GM04504 (cell line): ENCODE measurements at regions not wholly inside any gene's neighbourhood (a gene's known extent, or its start where the extent isn't known, plus 50 kb on each side); places are given as distances from the start of the nearest gene placed in this dataset.

Source experiments
- DNase-seq: peaks from one replicate; pipeline ENCODE4 v3.0.0-alpha.2; 2012; ENCODE audit warnings: low read depth

DNA sequence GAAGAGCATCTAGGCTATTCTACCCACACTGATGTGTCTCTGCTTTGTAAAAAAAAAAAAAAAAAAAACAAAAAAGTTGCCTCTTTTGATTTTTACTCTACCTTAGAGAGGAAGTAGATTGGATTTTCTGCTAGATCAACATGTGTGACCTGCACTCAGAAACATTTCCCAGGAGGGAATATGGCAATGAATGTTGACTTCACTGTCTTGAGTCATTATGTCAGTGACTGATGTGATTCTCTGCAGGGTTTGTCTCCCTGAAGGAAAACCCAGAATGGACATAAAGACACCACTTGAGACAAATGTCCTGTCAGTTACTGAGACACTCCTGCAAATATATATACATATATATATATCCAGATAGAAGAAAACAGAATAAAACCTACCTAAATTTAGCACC, 370.3 kb downstream of the BMPER start:
- DNase-seq = no peak

DNA sequence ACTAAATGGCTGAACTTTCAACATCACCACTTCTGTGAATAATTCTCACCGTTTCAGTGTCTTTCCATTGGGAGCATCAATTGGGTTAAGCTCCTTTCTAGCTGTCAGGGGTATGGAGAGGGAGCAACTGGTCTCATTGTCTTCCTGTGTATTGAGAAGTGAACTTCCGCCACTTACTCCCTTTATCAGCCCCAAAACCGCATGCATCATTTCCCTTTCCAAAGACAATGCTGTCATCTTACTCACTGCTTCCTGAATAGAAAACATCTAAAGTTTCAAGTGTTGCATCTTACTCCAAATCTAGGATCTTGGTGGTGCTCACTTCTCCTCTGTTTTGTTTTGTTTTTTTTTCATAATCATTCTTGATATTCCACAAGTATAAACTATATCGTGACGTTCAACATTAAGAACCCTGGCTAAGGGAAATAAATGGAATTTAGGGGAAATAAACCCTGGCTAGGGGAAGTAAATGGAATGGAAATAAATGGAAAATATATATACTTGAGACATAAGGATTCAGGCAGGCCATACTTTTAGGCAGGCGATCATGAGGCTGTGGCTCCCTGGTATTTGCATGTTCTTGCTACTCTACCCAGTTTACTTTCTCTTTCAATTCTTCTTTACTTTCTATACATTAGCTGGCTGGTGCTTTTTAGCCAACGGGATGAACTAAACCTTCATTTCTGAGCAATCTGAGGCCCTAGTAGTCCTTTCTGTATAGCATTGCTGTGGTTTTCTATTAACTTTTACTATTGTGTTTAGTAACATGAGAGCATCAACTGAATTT, 371.9 kb downstream of the BMPER start:
- no peak for DNase-seq

DNA sequence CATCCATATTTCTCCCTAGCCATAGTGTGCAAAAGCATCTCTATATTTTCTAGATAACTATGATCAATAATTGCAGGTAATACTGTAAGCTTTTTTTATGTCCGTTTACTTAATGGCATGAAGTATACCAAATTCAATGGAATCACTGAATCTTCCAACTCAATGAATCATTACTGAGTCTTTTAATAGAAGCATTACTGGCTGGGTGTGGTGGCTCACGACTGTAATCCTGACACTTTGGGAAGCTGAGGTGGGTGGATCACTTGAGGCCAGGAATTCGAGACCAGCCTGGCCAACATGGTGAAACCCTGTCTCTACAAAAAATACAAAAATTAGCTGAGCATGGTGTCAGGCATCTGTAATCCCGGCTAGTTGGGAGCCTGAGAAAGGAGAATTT, 372.5 kb downstream of the BMPER start:
- no peak for DNase-seq

DNA sequence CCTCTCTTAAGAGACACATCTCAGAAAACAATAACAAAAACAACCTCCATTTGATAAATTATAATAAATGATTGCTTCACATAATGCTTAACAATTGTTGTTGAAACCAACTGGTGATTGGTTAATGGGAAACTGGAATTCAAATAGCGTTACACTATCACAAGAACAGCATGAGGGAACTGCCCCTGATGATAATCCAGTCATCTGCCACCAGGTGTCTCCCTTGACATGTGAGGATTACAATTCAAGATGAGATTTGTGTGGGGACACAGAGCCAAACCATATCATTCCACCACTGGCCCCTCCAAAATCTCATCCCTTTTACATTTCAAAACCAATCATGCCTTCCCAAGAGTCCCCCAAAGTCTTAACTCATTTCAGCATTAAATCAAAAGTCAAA, 375.9 kb downstream of the BMPER start:
- no peak for DNase-seq

DNA sequence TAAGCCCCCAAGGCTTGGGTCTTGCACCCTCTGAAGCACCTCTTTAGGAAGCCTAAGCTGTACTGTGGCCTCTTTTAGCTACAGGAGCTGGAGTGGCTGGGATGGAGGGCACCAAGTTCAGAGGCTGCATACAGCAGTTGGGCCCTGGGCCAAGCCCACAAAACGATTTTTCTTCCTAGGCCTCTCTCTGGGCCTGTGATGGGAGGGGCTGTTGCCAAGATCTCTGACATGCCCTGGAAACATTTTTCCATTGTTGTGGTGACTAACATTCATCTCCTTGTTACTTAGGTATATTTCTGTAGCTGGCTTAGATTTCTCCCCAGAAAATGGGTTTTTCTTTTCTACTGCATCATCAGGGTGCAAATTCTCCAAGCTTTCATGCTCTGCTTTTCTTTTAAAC, 375.7 kb upstream of the NPSR1 start:
- no peak for DNase-seq

DNA sequence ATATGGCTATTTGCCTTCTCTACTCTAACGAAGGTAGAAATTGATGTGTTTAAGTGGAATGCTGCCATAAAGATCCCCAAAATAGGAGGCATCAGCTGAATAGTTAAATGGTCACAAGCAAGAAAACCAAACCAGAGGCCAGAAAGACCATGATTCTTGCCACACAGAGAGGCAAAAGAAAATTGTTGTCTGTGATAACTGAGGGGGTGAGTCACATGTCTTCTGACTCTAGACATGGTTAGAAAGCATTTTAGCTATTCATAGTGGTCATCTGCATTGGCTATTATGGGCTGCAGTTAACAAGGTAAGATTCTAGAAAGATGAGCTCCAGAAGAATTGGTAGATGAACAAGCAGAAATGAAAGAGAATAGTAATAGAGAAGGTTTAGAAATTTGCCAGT, 361.4 kb upstream of the NPSR1 start:
- DNase-seq = peak; percentile 22

DNA sequence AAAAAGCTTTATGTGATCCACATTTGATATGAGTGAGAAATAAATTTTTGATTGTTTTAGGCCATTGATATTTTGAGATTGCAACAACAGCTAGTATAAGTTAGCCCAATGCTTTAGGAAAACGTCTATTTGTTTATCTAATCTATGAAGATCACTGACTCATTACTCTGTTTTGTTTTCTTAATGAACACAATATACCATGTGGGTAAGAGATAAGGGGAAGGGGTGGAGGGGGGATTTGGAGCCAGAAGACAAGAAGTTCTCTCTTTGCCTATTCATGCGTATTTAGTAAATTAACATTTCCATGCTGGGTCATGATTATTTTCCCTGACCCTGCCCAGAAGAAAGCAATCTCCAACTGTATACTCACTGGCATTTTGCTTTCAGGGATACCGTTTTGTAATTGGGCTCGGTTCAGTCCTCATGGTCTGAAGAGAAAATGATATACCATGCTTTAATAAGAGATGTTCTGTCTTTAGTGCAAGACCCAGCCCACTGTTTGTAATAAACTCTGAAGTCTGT, 359.5 kb upstream of the NPSR1 start:
- DNase-seq = no peak

DNA sequence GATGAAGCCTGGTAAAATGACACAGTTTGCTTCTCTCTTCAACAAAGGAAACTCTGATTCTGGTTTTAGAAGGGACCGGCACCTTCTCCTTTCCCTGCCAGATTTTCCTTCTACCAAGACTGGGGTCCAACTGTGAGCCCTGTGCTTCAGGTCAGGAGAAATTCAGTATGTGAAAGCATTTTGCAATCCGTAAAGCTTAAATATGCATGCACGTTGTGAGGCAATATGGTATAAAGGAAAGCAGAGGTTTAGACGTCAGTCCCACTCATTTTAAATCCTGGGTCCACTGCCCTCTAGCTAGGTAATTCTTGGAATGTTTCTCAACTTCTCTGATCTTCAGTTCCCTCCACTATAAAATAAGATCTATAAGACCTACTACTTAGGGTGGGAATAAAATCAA, 359.0 kb upstream of the NPSR1 start:
- DNase-seq = no peak

DNA sequence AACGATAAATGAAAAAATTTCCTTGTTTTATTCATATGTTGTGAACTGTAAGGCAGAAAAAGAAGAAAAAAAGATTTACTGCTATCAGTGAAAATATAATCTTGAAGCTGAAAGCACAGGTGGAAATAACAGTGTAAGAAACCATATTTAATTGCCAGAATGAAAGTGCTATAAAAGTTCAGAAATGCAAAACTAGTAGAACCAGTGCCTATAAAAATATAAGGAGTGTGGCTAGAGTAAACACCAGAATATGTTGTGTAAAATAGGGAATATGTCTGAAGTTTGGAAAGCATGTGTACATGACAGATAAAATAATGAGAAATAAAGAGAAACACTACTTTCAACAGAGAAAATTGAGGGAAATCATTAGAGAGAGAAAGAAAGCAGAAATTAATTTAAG, 350.5 kb upstream of the NPSR1 start:
- no peak for DNase-seq

DNA sequence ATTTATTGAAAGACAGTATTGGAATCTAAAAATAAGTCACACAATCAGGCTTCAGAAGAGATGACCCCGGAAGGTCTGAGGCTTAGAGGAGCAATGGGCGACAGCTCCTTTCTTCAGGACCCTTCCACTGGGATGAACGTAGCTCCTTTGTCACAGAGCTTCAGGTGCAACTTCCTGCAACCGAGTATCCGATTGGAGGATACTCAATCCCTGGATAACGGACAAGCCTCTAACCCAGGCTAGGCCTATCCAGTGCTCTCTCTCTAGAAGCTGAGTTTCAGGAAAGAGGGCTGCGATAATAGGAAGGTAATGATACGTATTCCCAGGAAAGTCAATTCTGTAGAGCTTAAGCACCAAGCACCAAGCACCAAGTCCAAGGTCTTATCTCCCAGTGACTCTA, 349.4 kb upstream of the NPSR1 start:
- DNase-seq = no peak

DNA sequence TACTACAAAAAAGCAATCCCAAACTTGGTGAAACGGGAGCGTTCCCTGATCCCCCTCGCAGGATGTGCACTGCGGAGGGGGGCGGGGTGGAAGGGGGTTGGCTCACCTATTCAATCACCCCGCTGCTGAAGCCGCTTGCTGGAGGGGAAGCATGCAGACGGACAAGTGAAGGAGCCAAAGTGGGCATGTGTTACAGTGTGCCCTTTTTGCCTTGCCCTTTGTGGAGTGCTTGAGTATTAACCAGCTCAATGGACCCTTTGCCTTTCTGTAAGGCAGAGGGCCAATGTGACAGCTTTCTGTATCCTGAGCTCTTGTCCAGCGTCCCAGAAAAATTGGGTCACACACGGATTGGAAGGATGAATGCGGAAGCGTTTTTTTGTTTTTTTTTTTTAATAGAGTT, 348.9 kb upstream of the NPSR1 start:
- DNase-seq = no peak

DNA sequence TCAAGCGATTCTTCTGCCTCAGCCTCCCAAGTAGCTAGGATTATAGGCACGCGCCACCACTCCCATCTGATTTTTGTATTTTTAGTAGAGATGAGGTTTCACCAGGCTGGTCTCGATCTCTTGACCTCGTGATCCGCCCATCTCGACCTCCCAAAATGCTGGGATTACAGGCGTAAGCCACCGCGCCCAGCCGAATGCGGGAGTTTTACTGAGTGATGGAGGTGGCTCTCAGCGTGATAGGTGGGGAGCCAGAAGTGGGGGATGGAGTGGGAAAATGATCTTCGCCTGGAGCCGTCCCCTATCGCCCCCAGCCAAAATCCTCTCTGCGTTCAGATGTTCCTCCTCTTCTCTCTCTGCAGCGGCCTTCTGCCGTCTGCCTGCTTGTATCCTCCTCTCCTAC, 348.4 kb upstream of the NPSR1 start:
- no peak for DNase-seq

DNA sequence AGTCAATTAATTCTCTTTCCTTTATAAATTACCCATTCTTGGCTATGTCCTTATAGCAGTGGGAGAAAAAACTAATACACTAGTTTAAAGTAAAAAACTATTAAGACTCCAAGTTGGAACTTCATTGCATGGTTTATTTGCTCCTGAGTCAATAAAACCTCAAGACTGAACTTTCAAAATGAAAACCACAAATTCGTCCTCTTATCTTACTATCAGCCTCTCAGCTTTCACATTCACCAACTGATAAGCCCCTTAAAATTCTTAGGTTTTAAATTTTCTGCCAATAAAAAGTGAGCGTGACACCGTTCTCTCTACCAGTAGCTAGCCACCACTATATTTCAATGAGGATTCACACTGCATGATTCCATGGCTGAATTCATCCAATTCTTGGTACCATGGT, 346.4 kb upstream of the NPSR1 start:
- DNase-seq = no peak

DNA sequence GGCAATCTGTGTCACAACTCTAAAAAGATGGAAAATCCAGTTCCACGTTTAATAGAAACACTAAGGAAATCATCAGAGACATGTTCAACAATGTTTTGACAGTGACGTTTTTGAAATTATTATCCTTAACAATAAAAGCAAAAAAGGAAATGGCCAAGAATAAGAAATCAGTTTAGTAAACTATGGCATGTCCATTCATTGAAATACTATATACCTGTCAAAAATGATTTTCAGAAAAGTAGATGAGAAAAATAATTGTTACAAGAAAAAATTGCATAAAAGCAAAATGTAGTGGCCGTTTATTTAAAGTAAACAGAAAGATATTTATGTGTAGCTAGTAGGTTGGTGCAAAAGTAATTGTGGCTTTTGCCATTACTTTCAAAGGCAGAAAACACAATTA, 345.4 kb upstream of the NPSR1 start:
- no peak for DNase-seq

DNA sequence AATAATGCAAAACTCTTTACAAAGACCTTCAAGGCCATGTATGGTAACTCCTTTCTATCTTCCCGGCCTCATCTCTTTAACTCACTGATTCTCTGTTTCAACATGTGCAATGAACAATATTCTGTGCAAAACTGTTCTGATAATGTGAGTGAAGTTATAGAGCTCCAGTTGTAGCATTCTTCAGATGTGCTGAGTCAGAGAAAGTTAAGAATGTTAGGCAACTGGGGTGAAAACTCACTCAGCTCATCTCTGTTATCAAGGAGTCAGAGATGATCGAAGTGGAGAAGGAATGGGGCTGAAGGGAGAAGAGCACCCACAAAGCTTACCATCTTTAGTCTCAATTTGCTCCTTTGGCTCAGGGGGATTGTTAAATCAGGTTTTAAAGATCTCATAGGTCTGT, 344.7 kb upstream of the NPSR1 start:
- no peak for DNase-seq

DNA sequence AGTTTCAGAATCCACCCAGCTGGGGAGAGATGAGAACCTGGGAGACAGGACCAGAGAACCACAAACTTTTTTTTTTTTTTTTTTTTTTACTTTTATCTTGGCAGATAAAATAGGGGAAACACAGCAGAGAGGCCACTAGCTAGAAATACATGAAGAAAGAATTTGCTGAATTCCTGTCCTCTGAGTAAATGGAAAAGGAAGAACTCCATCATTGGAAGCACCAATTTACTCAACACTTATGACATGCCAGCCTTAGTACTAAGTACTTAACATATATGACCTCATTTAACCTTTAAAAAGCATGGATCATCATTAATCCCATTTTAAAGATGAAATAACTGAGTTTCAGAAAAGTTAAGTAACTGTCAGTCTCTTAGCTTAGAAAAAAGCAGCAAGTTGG, 343.0 kb upstream of the NPSR1 start:
- DNase-seq = peak; percentile 68

DNA sequence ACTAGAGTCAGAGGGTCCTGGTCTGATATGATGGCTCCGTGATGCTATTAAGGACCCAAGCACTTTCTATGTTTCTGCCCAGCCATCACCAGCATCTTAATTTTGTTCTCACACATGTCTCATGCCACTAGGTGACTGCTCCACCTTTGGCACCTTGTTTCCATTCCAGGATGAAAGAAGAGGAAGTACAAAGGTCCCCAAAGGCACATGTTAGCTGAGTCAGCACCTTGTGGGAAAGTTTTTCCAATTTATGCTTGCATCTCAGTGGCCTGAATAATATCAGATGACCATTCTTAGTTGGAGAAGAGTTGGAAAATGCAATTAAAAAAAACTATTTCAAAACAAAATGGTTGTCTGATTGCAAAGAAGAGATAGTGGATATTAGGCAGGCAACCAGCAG, 341.0 kb upstream of the NPSR1 start:
- no peak for DNase-seq

DNA sequence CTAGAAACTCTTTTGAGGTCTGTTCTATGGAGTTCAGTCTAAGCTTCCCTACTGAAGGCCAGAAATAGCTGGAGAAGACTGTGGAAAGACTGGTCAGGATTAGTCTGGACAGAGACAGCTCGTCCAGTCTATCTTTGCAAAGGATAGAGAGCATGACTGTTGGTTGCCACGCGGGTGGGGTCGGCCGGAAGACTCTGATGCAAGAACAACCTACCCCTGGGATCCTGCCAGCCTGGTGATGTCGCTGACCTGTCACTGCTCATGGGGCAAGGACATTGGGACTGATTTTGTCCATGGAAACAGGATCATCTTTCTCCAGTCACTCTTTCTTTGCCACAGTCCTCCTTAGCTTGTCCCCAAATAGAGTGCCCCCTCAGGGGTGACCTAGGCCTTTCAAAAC, 337.6 kb upstream of the NPSR1 start:
- DNase-seq = no peak

DNA sequence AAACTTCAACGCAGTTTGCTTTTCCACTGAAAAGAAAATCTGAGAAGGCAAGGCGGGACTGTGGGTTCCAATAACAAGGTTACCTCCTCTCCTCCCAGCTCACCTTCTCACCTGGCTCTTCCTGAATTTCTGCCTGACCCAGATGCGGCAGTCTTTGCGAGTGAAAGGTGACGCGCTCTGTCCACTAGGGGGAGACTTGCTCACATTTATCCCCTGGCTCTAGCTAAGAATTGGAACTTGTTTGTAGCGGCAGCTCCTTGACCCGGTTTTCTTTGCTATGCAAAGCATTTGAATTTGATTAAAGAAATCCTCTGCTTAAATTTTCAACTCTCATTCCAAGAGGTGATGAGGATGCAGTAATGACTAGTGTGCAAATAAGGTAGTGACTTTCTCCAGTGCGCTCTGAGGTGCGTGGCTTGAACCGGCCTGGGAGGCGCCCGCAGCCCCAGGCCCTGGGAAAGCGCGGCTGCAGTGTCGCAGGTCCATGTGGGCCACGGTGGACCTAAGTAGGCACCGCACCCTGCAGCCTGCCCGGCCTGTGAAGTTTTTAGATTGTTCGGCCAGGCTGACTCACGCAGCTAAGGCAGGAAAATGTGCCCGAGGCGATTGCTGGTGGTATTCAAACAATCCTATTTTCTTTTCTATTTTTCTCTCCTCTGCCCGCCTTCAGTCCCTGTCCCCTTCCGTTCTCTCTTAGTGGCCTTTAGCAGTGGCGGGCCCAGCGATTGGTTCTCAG, 336.9 kb upstream of the NPSR1 start:
- no peak for DNase-seq

DNA sequence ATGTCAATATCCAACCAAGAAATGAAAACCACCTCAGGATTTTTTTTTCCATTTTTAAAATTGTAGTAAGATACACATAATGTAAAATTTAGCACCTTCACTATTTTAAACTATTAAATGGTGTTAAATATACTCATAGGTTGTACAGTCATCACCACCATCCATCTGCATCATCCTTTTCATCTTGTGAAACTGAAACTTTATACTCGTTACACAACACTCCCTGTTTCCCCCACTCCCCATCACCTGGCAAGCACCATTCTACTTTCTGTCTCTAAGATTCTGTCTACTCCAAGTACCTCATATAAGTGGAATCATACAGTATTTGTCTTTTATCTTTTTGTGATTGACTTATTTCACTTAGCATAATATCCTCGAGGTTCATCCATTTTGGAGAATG, 335.2 kb upstream of the NPSR1 start:
- DNase-seq = no peak

DNA sequence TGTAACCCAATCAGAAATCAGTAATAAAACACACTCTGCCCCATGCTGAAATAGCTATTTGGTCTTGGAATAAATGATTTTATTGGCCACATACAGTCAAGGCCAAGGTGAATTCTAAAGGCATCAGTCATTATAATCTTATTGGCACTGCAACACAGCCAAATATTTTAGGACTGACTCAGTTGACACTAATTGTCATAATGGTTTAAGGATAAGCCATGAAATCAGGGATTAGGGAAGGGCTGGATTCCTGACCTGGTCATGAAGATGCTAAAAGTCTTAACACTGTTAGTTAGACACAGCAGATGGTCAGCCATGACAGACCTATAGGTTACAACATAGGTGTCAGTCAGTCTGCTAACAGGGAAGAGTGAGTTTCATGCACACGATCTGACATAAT, 330.3 kb upstream of the NPSR1 start:
- no peak for DNase-seq

DNA sequence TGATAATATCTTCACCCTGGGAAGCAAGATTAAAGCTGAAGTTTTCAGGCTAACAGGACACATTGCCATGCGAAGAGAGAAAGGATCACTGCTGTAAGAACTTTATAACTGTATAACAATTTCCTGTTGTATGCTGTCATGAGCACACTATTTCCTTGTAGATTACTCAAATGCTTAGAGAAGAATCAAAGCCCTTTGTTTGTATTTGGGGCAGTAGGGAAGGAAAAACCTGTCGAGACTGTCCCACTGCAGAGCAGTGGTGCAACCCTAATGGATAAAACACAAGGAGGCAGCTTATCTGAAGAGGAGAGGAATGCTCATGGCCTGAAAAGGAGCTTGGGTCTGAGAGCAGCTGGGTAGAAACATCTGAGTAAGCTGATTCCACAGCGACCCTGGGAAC, 327.7 kb upstream of the NPSR1 start:
- DNase-seq = no peak

DNA sequence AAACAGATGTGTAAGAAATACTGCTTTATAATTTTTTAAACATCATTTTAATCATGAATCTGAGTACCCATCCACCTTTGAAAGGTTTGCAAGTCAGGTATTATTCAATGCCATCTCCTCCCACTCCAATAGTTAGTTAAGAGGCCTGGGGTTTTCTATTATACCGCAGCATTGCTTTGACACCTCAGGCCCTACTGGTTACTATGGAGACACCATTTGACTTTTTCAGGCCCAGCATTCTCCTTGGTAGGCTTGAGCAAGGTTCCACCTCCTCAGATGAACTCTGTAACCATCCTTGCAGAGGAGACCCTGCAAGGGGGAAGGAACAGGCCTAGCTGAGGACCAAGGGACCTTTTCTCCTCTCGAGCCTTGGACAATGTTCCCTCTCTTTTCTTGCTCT, 326.9 kb upstream of the NPSR1 start:
- no peak for DNase-seq

DNA sequence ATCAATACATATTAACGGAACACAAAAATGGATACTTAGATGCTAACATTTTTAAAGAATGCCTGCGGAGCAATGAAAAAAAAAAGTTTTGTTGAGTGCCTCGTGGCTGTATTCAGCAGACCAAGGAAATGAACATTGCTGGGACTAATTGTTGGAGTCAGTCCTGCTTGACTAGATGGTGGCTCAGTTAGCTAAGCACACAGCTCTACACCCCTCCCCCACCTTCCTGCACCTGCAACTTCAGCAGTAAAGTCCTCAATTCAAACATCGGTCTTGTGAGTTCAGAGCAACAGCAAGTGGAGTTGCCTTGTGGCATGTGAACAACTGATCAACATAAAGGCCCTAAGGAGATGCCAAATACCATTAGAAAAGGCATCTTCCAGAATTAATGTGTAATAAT, 326.0 kb upstream of the NPSR1 start:
- DNase-seq = no peak
